H1 (cell line): ENCODE measurements at regions not wholly inside any gene's neighbourhood (a gene's known extent, or its start where the extent isn't known, plus 50 kb on each side); places are given as distances from the start of the nearest gene placed in this dataset.

Experiments
- CTCF ChIA-PET: fragments of 300-600 bp; sonication (Branson Sonifier 250); formaldehyde crosslinking; loops from one replicate; lab custom pipeline; 2021; ENCODE audit not compliant: partially characterized antibody; lab: Charles Lee
- POLR2A ChIA-PET: fragments of 300-600 bp; sonication (Branson Sonifier 250); formaldehyde crosslinking; loops from one replicate; lab custom pipeline; 2021; ENCODE audit warnings: inconsistent platforms; ENCODE audit not compliant: partially characterized antibody; lab: Charles Lee
- DNase-seq, 2 experiments: peaks; one replicate each; pipeline versions ENCODE4 v3.0.0 to v3.0.0-alpha.2; 2010 to 2022; ENCODE audit warnings: low spot score in 2 of 2, low read depth in 1 of 2, mixed read lengths in 1 of 2
- FAIRE-seq: peaks from 2 replicates; lab custom pipeline; 2011; peaks lifted over from hg19 to GRCh38; lab: Jason Lieb, UNC
- H2AFZ ChIP-seq: 2 replicates; pipeline ENCODE4 v1.8.1; 2012; ENCODE audit warnings: low read length, inconsistent platforms
- H2AK5ac ChIP-seq: 2 replicates; pipeline ENCODE4 v1.6.1; 2013; ENCODE audit warnings: low read depth, low read length
- H2BK120ac ChIP-seq: replicated peaks from 2 replicates; pipeline ENCODE3; 2013; ENCODE audit warnings: low read depth, low read length, inconsistent platforms
- H2BK12ac ChIP-seq: 2 replicates; pipeline ENCODE4 v1.6.1; 2013; ENCODE audit warnings: low read depth, low read length
- H2BK15ac ChIP-seq: 2 replicates; pipeline ENCODE4 v1.6.1; 2013; ENCODE audit warnings: low read length
- H2BK20ac ChIP-seq: 2 replicates; pipeline ENCODE4 v1.6.1; 2013; ENCODE audit warnings: low read length
- H2BK5ac ChIP-seq: 2 replicates; pipeline ENCODE4 v1.6.1; 2013; ENCODE audit warnings: low read depth, low read length
- H3K14ac ChIP-seq: 2 replicates; pipeline ENCODE4 v1.6.1; 2013; ENCODE audit warnings: inconsistent platforms; ENCODE audit not compliant: insufficient read length
- H3K18ac ChIP-seq: 2 replicates; pipeline ENCODE4 v1.6.1; 2013; ENCODE audit warnings: low read length; ENCODE audit errors: extremely low read depth
- H3K23ac ChIP-seq: 2 replicates; pipeline ENCODE4 v1.6.1; 2013; ENCODE audit warnings: inconsistent platforms; ENCODE audit not compliant: insufficient read length
- H3K23me2 ChIP-seq: 2 replicates; pipeline ENCODE4 v1.6.1; 2013; ENCODE audit warnings: low read depth, low read length
- H3K27ac ChIP-seq: 2 replicates; pipeline ENCODE4 v1.6.1; 2011; ENCODE audit warnings: low read depth, low read length, inconsistent platforms
- H3K27me3 ChIP-seq, 4 experiments: replicated peaks in 1 of 4; 1 replicate in 1 of 4; 2 replicates in 3 of 4; pipeline versions ENCODE4 v1.6.1 to v1.8.1; 2011 to 2013; ENCODE audit warnings: low read length in 3 of 4, mild to moderate bottlenecking in 3 of 4, inconsistent platforms in 2 of 4, mixed read lengths in 2 of 4, moderate library complexity in 1 of 4; ENCODE audit not compliant: control insufficient read depth in 3 of 4, insufficient read depth in 3 of 4; ENCODE audit errors: extremely low read depth in 1 of 4
- H3K36me3 ChIP-seq, 4 experiments: 2 replicates each; pipeline versions ENCODE4 v1.6.1 to v1.8.1; 2011 to 2013; ENCODE audit warnings: mild to moderate bottlenecking in 4 of 4, low read length in 3 of 4, moderate library complexity in 2 of 4, control low read depth in 1 of 4, inconsistent platforms in 1 of 4; ENCODE audit not compliant: insufficient read depth in 4 of 4, control insufficient read depth in 2 of 4
- H3K4ac ChIP-seq: replicated peaks from 2 replicates; pipeline ENCODE3; 2013; ENCODE audit warnings: low read length, low read depth, mixed read lengths, inconsistent platforms; ENCODE audit not compliant: insufficient read length
- H3K4me1 ChIP-seq, 4 experiments: replicated peaks in 1 of 4; 1 replicate in 1 of 4; 2 replicates in 3 of 4; pipeline versions ENCODE4 v1.6.1 to v1.8.1; 2011 to 2013; ENCODE audit warnings: low read length in 3 of 4, inconsistent platforms in 2 of 4, mixed read lengths in 1 of 4; ENCODE audit not compliant: insufficient read depth in 4 of 4, control insufficient read depth in 3 of 4
- H3K4me2 ChIP-seq, 2 experiments: 2 replicates each; pipeline versions ENCODE4 v1.6.1 to v1.8.1; 2011 to 2013; ENCODE audit warnings: low read depth in 2 of 2, low read length in 2 of 2, control low read depth in 1 of 2, inconsistent platforms in 1 of 2, mild to moderate bottlenecking in 1 of 2; ENCODE audit not compliant: insufficient read depth in 1 of 2
- H3K4me3 ChIP-seq, 4 experiments: fragments of 200-600, 300-600 bp in 1 of 4; sonication (generic), shearing (Covaris generic), sonication (Bioruptor Twin) in 1 of 4; 2 replicates each; pipeline versions ENCODE4 v1.5.1 to v1.8.1; 2011 to 2016; ENCODE audit warnings: low read length in 4 of 4, low read depth in 3 of 4, control low read depth in 2 of 4, inconsistent platforms in 2 of 4, mild to moderate bottlenecking in 2 of 4, mixed read lengths in 1 of 4, moderate library complexity in 1 of 4; ENCODE audit not compliant: insufficient read depth in 2 of 4; ENCODE audit errors: extremely low read depth in 1 of 4
- H3K56ac ChIP-seq: replicated peaks from 2 replicates; pipeline ENCODE3; 2013; ENCODE audit warnings: low read depth, mild to moderate bottlenecking, mixed read lengths, low read length, inconsistent platforms; ENCODE audit not compliant: insufficient read length
- H3K79me1 ChIP-seq: 2 replicates; pipeline ENCODE4 v1.6.1; 2013; ENCODE audit warnings: low read depth, low read length, control low read depth
- H3K79me2 ChIP-seq, 2 experiments: 2 replicates each; pipeline versions ENCODE4 v1.6.1 to v1.8.1; 2012 to 2013; ENCODE audit warnings: low read length in 2 of 2, mild to moderate bottlenecking in 2 of 2, inconsistent platforms in 1 of 2; ENCODE audit not compliant: insufficient read depth in 2 of 2, control insufficient read depth in 1 of 2
- H3K9ac ChIP-seq, 4 experiments: replicated peaks in 1 of 4; 1 replicate in 1 of 4; 2 replicates in 3 of 4; pipeline versions ENCODE4 v1.6.1 to v1.8.1; 2011 to 2013; ENCODE audit warnings: low read depth in 3 of 4, low read length in 3 of 4, control low read depth in 2 of 4, mild to moderate bottlenecking in 2 of 4, moderate library complexity in 2 of 4, inconsistent platforms in 1 of 4; ENCODE audit errors: extremely low read depth in 1 of 4
- H3K9me3 ChIP-seq, 2 experiments: 2 replicates each; pipeline versions ENCODE4 v1.6.1 to v1.8.1; 2012 to 2013; ENCODE audit warnings: mild to moderate bottlenecking in 2 of 2, moderate library complexity in 2 of 2, control low read depth in 1 of 2, inconsistent platforms in 1 of 2, low read depth in 1 of 2, low read length in 1 of 2, mixed read lengths in 1 of 2; ENCODE audit not compliant: insufficient read depth in 2 of 2
- H4K20me1 ChIP-seq, 2 experiments: replicated peaks in 1 of 2; 2 replicates each; pipeline versions ENCODE3 to v1.8.1; 2011 to 2013; ENCODE audit warnings: inconsistent platforms in 2 of 2, low read length in 2 of 2, mild to moderate bottlenecking in 1 of 2; ENCODE audit not compliant: insufficient read depth in 2 of 2, control insufficient read depth in 1 of 2
- H4K5ac ChIP-seq: 2 replicates; pipeline ENCODE4 v1.6.1; 2013; ENCODE audit warnings: low read length, low read depth, mixed read lengths, inconsistent platforms; ENCODE audit not compliant: insufficient read length
- H4K8ac ChIP-seq: 2 replicates; pipeline ENCODE4 v1.8.0; 2013; ENCODE audit warnings: mild to moderate bottlenecking, moderate library complexity, low read length, inconsistent platforms; ENCODE audit not compliant: insufficient read depth; ENCODE audit errors: extremely low read depth
- H4K91ac ChIP-seq: replicated peaks from 2 replicates; pipeline ENCODE3; 2013; ENCODE audit warnings: low read length, mixed read lengths, inconsistent platforms; ENCODE audit not compliant: insufficient read length
- ATF3 ChIP-seq: IDR thresholded peaks from 2 replicates; pipeline ENCODE4 v1.6.1; 2011; ENCODE audit warnings: low read depth, mild to moderate bottlenecking, low read length; ENCODE audit not compliant: insufficient read depth
- BACH1 ChIP-seq: IDR thresholded peaks from 2 replicates; pipeline ENCODE4 v1.6.1; 2012; ENCODE audit warnings: low read length, improper control_type of control experiment
- CHD2 ChIP-seq: IDR thresholded peaks from 2 replicates; pipeline ENCODE4 v1.6.1; 2012; ENCODE audit warnings: low read length, improper control_type of control experiment
- EP300 ChIP-seq, 2 experiments: IDR thresholded peaks; 1 replicate in 1 of 2; 2 replicates in 1 of 2; pipeline ENCODE4 v1.6.1; 2011 to 2012; ENCODE audit warnings: low read depth in 2 of 2, low read length in 2 of 2, mild to moderate bottlenecking in 2 of 2, borderline replicate concordance in 1 of 2, inconsistent platforms in 1 of 2, moderate library complexity in 1 of 2
- FOSL1 ChIP-seq: IDR thresholded peaks from 2 replicates; pipeline ENCODE4 v1.6.1; 2011; ENCODE audit warnings: mild to moderate bottlenecking, low read depth, low read length, moderate library complexity; ENCODE audit not compliant: insufficient read depth
- HDAC2 ChIP-seq, 2 experiments: fragments of 300-600 bp in 1 of 2; sonication (generic) in 1 of 2; IDR thresholded peaks; 2 replicates each; pipeline ENCODE4 v1.6.1; 2011 to 2012; ENCODE audit warnings: low read depth in 2 of 2, low read length in 2 of 2, mild to moderate bottlenecking in 2 of 2, moderate library complexity in 2 of 2, borderline replicate concordance in 1 of 2, inconsistent platforms in 1 of 2
- HDAC6 ChIP-seq: IDR thresholded peaks from one replicate; pipeline ENCODE4 v1.7.1; 2012; ENCODE audit warnings: low read depth, mild to moderate bottlenecking, inconsistent platforms, low read length, moderate library complexity
- MAX ChIP-seq: IDR thresholded peaks from 2 replicates; pipeline ENCODE4 v1.6.1; 2012; ENCODE audit warnings: inconsistent platforms
- NRF1 ChIP-seq: IDR thresholded peaks from 2 replicates; pipeline ENCODE4 v1.6.1; 2011; ENCODE audit warnings: mild to moderate bottlenecking, low read depth, low read length, improper control_type of control experiment
- POLR2A ChIP-seq, 2 experiments: IDR thresholded peaks; 1 replicate in 1 of 2; 2 replicates in 1 of 2; pipeline ENCODE4 v1.6.1; 2011; ENCODE audit warnings: low read depth in 2 of 2, low read length in 2 of 2, mild to moderate bottlenecking in 2 of 2; ENCODE audit errors: control extremely low read depth in 1 of 2
- RXRA ChIP-seq: IDR thresholded peaks from 2 replicates; pipeline ENCODE4 v1.6.1; 2011; ENCODE audit warnings: low read depth, mild to moderate bottlenecking, low read length, moderate library complexity; ENCODE audit not compliant: insufficient read depth
- SIX5 ChIP-seq: IDR thresholded peaks from 2 replicates; pipeline ENCODE4 v1.6.1; 2011; ENCODE audit warnings: mild to moderate bottlenecking, low read depth, low read length
- SP1 ChIP-seq: IDR thresholded peaks from 2 replicates; pipeline ENCODE4 v1.6.1; 2011; ENCODE audit warnings: low read depth, low read length
- SP2 ChIP-seq: IDR thresholded peaks from 2 replicates; pipeline ENCODE4 v1.6.1; 2012; ENCODE audit warnings: mild to moderate bottlenecking, low read length, inconsistent platforms
- SUZ12 ChIP-seq: fragments of 200-600 bp; sonication (generic); IDR thresholded peaks from 2 replicates; pipeline ENCODE4 v1.6.1; 2012; ENCODE audit warnings: mild to moderate bottlenecking, inconsistent platforms, low read length, moderate library complexity, mixed read lengths
- WGBS, 2 experiments: shearing (Covaris generic) in 1 of 2; methylation state at CpG; one replicate each; pipeline versions ENCODE4 v1.1.6 to v1.1.7; 2013 to 2015; ENCODE audit warnings: low lambda C conversion rate in 2 of 2, mixed read lengths in 2 of 2, inconsistent platforms in 1 of 2, low coverage in 1 of 2, missing lambda C conversion rate in 1 of 2; ENCODE audit not compliant: insufficient replicate concordance in 2 of 2, insufficient coverage in 1 of 2, insufficient read length in 1 of 2; ENCODE audit errors: extremely low coverage in 1 of 2, missing lambda C conversion rate in 1 of 2; 5-methylcytosine and 5-hydroxymethylcytosine counted together

- Histone ChIP-seq H3K9me3 (no peaks in the 10 kb centered on the region), H3K27ac (no peak overlapping the region), H3K36me3 (no peaks in the 10 kb centered on the region), H4K91ac (no peak overlapping the region), H3K18ac (no peak overlapping the region), H3K23me2 (no peaks in the 10 kb centered on the region), H3K4ac (no peak overlapping the region), H2BK15ac (no peak overlapping the region), H2BK120ac (no peak overlapping the region), H3K79me1 (no peaks in the 10 kb centered on the region), H3K23ac (no peak overlapping the region), H4K5ac (no peak overlapping the region), H2BK20ac (no peak overlapping the region), H4K20me1 (no peaks in the 10 kb centered on the region), H3K56ac (no peak overlapping the region), H2AFZ (no peak overlapping the region), H3K4me2 (no peak overlapping the region), H3K4me3 (no peak overlapping the region), H3K27me3 (no peaks in the 10 kb centered on the region), H2BK5ac (no peak overlapping the region), H4K8ac (no peak overlapping the region), H3K4me1 (no peaks in the 10 kb centered on the region), H3K9ac (no peak overlapping the region), H3K14ac (no peak overlapping the region), H3K79me2 (no peaks in the 10 kb centered on the region), H2BK12ac (no peak overlapping the region), H2AK5ac (no peak overlapping the region)
- no peak for FAIRE-seq
- CTCF ChIA-PET = interaction anchor here (0.6 to 1.3 kb wide), 3 partner anchors 22 to 353 kb away, joined by 3 to 6 read pairs (median 4); no protein-coding TSS in a partner anchor
- WGBS, 2 experiments = 90% methylated on average over 3 of the region's 3 CpGs; no CpG with 5 or more reads in 1 of the 2 experiments
- DNase-seq = no peak
- POLR2A ChIA-PET = no interaction called here
- TF ChIP-seq BACH1 (no peak), SIX5 (no peak), HDAC2 (IDR thresholded peaks at IDR 0.05; ENCODE audit: borderline replicate concordance in 1 of 2, low read depth in 2 of 2, low read length in 2 of 2) (no peak), NRF1 (no peak), SP2 (no peak), ATF3 (no peak), EP300 (IDR thresholded peaks at IDR 0.05; ENCODE audit: borderline replicate concordance in 1 of 2, low read depth in 2 of 2, low read length in 2 of 2) (no peak), RXRA (no peak), HDAC6 (no peak), SP1 (no peak), MAX (no peak), SUZ12 (no peak), FOSL1 (no peak), POLR2A (IDR thresholded peaks at IDR 0.05; ENCODE audit: control extremely low read depth in 1 of 2, low read depth in 2 of 2, low read length in 2 of 2) (no peak), CHD2 (no peak)
Measured at GRCh38 chr2:145483854-145484253, 963.9 kb upstream of the ZEB2 start.
